GM21367 (cell line): ENCODE measurements at regions not wholly inside any gene's neighbourhood (a gene's known extent, or its start where the extent isn't known, plus 50 kb on each side); places are given as distances from the start of the nearest gene placed in this dataset.
A peak's percentile ranks its signal among the peaks of the same experiment; 100 is the strongest.

ENCODE experiments used
- ATAC-seq: cut with Tn5 transposase; IDR thresholded peaks from one replicate; pipeline ENCODE4 v1.9.1; 2021; ENCODE audit not compliant: unreplicated experiment

GRCh38 chr6:100138346-100139022 is 144.5 kb upstream of the MCHR2 start:
- ATAC-seq = no peak

- no peak for ATAC-seq
Measured at GRCh38 chr6:100137759-100138158, 143.7 kb upstream of the MCHR2 start.

GRCh38 chr6:100136590-100136989 is 142.6 kb upstream of the MCHR2 start:
- ATAC-seq = no peak

GRCh38 chr6:100135977-100136376 is 142.0 kb upstream of the MCHR2 start:
- no peak for ATAC-seq

GRCh38 chr6:100134703-100135102 is 140.7 kb upstream of the MCHR2 start:
- ATAC-seq = no peak

- no peak for ATAC-seq
Measured at GRCh38 chr6:100134297-100134696, 140.3 kb upstream of the MCHR2 start.

GRCh38 chr6:100132005-100132404 is 138.0 kb upstream of the MCHR2 start:
- ATAC-seq = no peak

- no peak for ATAC-seq
Measured at GRCh38 chr6:100130630-100131029, 136.6 kb upstream of the MCHR2 start.

- ATAC-seq = no peak
Measured at GRCh38 chr6:100126790-100127484, 132.9 kb upstream of the MCHR2 start.

GRCh38 chr6:100121854-100122609 is 128.0 kb upstream of the MCHR2 start:
- ATAC-seq = no peak

- no peak for ATAC-seq
Measured at GRCh38 chr6:100119261-100119660, 125.2 kb upstream of the MCHR2 start.

GRCh38 chr6:100118301-100118700 is 124.3 kb upstream of the MCHR2 start:
- no peak for ATAC-seq

- ATAC-seq = no peak
Measured at GRCh38 chr6:100117680-100118079, 123.7 kb upstream of the MCHR2 start.

GRCh38 chr6:100116411-100117194 is 122.6 kb upstream of the MCHR2 start:
- ATAC-seq = peak; percentile 92

- ATAC-seq = no peak
Measured at GRCh38 chr6:100115407-100116101, 121.5 kb upstream of the MCHR2 start.

- no peak for ATAC-seq
Measured at GRCh38 chr6:100112855-100113508, 119.0 kb upstream of the MCHR2 start.

GRCh38 chr6:100105919-100106529 is 112.0 kb upstream of the MCHR2 start:
- no peak for ATAC-seq

GRCh38 chr6:100105138-100105537 is 111.1 kb upstream of the MCHR2 start:
- no peak for ATAC-seq

GRCh38 chr6:100103931-100104330 is 109.9 kb upstream of the MCHR2 start:
- ATAC-seq = no peak

GRCh38 chr6:100103194-100103593 is 109.2 kb upstream of the MCHR2 start:
- no peak for ATAC-seq
